ENCODE measurements at regions not wholly inside any gene's neighbourhood (a gene's known extent, or its start where the extent isn't known, plus 50 kb on each side); places are given as distances from the start of the nearest gene placed in this dataset.

DNA sequence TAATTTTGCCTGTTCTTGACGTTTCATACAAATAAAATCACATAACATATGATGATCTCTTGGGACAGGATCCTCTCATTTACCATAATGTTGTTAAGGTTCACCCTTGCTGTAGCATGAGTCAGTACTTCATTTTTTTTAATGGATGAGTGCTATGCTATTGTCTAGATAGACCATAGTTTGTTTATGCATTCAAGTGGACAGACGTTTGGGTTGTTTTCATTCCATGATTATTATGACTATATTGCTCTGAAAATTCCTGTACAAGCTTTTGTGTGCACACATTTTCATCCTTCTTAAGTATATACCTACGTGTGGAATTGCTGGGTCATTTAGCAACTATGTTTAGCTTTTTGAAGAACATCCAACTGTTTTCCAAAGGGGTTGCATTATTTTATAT, 325.6 kb upstream of the TMEM132C start:
- TF ChIP-seq POLR2A (IDR thresholded peaks at IDR 0.05; ENCODE audit: low read depth, low read length), result no peak
- TF ChIP-seq POLR2AphosphoS5 (IDR thresholded peaks at IDR 0.05; ENCODE audit: low read length), result no peak
- no peak for TF ChIP-seq CTCF (IDR thresholded peaks at IDR 0.05 in 2 of 3, conservative IDR thresholded peaks at IDR 0.05 in 1 of 3; ENCODE audit: control insufficient read depth in 2 of 3, extremely low read depth in 1 of 3, insufficient read depth in 1 of 3, low read depth in 3 of 3, low read length in 3 of 3)
- TF ChIP-seq BHLHE40 (IDR thresholded peaks at IDR 0.05; ENCODE audit: borderline replicate concordance in 1 of 2, low read depth in 2 of 2, low read length in 1 of 2), result no peak
- TF ChIP-seq BACH1 (IDR thresholded peaks at IDR 0.05; ENCODE audit: borderline replicate concordance), result no peak
- no peak for TF ChIP-seq STAT1 (conservative IDR thresholded peaks at IDR 0.05)
- TF ChIP-seq ZNF217 (IDR thresholded peaks at IDR 0.05), result no peak
- no peak for TF ChIP-seq MAX (IDR thresholded peaks at IDR 0.05; ENCODE audit: low read depth, low read length)
